HEK293T (cell line): ENCODE measurements at regions not wholly inside any gene's neighbourhood (a gene's known extent, or its start where the extent isn't known, plus 50 kb on each side); places are given as distances from the start of the nearest gene placed in this dataset.

Source experiments
- CTCF ChIA-PET: fragments of 350-600 bp; formaldehyde crosslinking; extraction: SDS; loops from one replicate; lab custom pipeline; 2021; ENCODE audit warnings: antibody characterized with exemption, inconsistent platforms; lab: Yijun Ruan, JAX
- POLR2A ChIA-PET: fragments of 350-600 bp; formaldehyde crosslinking; extraction: SDS; loops from one replicate; lab custom pipeline; 2020; ENCODE audit warnings: antibody characterized with exemption, inconsistent platforms; lab: Yijun Ruan, JAX
- DNase-seq: peaks from one replicate; pipeline ENCODE4 v3.0.0; 2012; ENCODE audit warnings: mixed read lengths; ENCODE audit errors: extremely low spot score
- ARNT ChIP-seq: fragments of 450-650 bp; IDR thresholded peaks from 2 replicates; pipeline ENCODE4 v1.6.1; 2017; ENCODE audit warnings: mild to moderate bottlenecking
- BHLHE40 ChIP-seq: fragments of 450-650 bp; IDR thresholded peaks from 2 replicates; pipeline ENCODE4 v1.6.1; 2016; ENCODE audit warnings: mild to moderate bottlenecking, moderate library complexity, borderline replicate concordance
- CTBP1 ChIP-seq: fragments of 450-650 bp; IDR thresholded peaks from 2 replicates; pipeline ENCODE4 v1.6.1; 2016; ENCODE audit warnings: borderline replicate concordance
- ELF4 ChIP-seq: fragments of 450-650 bp; IDR thresholded peaks from 2 replicates; pipeline ENCODE4 v1.6.1; 2017; ENCODE audit warnings: antibody characterized with exemption
- FOXA1 ChIP-seq: fragments of 450-650 bp; IDR thresholded peaks from 2 replicates; pipeline ENCODE4 v1.6.1; 2016; ENCODE audit warnings: mild to moderate bottlenecking
- FOXK2 ChIP-seq: fragments of 450-650 bp; IDR thresholded peaks from 2 replicates; pipeline ENCODE4 v1.6.1; 2016; ENCODE audit warnings: mild to moderate bottlenecking
- FOXM1 ChIP-seq: fragments of 450-650 bp; IDR thresholded peaks from 2 replicates; pipeline ENCODE4 v1.6.1; 2017; ENCODE audit warnings: mild to moderate bottlenecking, borderline replicate concordance
- HDGF ChIP-seq: fragments of 450-650 bp; IDR thresholded peaks from 2 replicates; pipeline ENCODE4 v1.6.1; 2017; ENCODE audit warnings: antibody characterized with exemption, borderline replicate concordance
- L3MBTL2 ChIP-seq: fragments of 450-650 bp; conservative IDR thresholded peaks from 2 replicates; pipeline ENCODE4 v1.6.1; 2016; ENCODE audit warnings: mild to moderate bottlenecking
- LEF1 ChIP-seq: fragments of 450-650 bp; IDR thresholded peaks from 2 replicates; pipeline ENCODE4 v1.6.1; 2017; ENCODE audit warnings: mild to moderate bottlenecking, borderline replicate concordance
- NFRKB ChIP-seq: fragments of 450-650 bp; IDR thresholded peaks from 2 replicates; pipeline ENCODE4 v1.6.1; 2016; ENCODE audit warnings: mild to moderate bottlenecking, moderate library complexity
- SP1 ChIP-seq: fragments of 450-650 bp; IDR thresholded peaks from 2 replicates; pipeline ENCODE4 v1.6.1; 2017
- SUZ12 ChIP-seq: fragments of 450-650 bp; IDR thresholded peaks from 2 replicates; pipeline ENCODE4 v1.6.1; 2016; ENCODE audit warnings: mild to moderate bottlenecking
- TARDBP ChIP-seq: fragments of 450-650 bp; IDR thresholded peaks from 2 replicates; pipeline ENCODE4 v1.6.1; 2016
- ZNF384 ChIP-seq: fragments of 450-650 bp; IDR thresholded peaks from 2 replicates; pipeline ENCODE4 v1.6.1; 2016
- TF ChIP-seq, protein P1 (sequence below): fragments of 450-650 bp; IDR thresholded peaks from 2 replicates; pipeline ENCODE4 v1.6.1; 2016

DNA sequence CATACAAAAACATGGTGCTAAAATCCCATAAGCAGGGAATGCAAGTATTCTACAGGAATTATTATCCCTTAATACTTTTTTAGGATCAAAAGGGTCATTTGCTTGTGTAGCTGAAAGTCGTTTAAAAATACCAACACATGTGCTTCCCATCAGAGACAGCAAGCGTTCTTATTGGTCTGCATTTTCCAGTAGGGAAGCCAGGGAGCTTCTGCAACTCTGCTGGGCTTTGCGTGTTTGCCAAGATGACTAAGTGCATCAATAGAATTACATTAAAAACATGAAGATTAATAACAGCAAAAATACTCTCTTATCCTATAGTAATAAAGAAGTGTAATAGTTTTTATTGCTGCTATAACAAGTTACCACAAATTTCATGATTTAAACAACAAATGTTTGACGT is 111.2 kb downstream of the QDPR start:
- CTCF ChIA-PET, result no interaction called here
- POLR2A ChIA-PET, result no interaction called here
- TF ChIP-seq ARNT (no peak), FOXA1 (no peak), TARDBP (no peak), FOXK2 (no peak), ELF4 (no peak), SUZ12 (no peak), L3MBTL2 (no peak)
- no peak for DNase-seq

DNA sequence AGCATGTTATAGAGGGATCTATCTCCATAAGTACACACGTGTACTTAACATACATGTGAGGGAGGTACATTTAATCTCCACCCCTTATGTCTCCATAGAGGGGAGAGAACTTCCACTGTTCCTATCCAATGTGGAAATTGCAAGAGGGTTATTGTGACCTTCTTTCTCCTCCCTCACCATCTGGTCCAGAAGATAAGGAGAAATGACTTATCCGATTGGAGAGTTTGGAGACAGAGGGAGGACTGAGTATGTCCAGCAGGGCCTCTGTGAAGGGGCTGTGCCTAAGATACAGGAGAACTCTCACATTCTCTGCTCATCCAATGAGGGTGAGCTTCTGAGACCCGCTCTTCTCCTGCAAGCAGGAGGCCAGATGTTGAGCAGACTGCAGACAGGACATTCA is 113.1 kb downstream of the QDPR start:
- no peak for DNase-seq
- POLR2A ChIA-PET, result no interaction called here
- TF ChIP-seq FOXK2 (no peak), SUZ12 (no peak), LEF1 (no peak), ZNF384 (no peak), ELF4 (no peak), TARDBP (no peak), BHLHE40 (no peak), NFRKB (no peak), FOXM1 (no peak), ARNT (no peak), SP1 (no peak), HDGF (no peak), CTBP1 (no peak), L3MBTL2 (no peak)
- CTCF ChIA-PET, result no interaction called here

DNA sequence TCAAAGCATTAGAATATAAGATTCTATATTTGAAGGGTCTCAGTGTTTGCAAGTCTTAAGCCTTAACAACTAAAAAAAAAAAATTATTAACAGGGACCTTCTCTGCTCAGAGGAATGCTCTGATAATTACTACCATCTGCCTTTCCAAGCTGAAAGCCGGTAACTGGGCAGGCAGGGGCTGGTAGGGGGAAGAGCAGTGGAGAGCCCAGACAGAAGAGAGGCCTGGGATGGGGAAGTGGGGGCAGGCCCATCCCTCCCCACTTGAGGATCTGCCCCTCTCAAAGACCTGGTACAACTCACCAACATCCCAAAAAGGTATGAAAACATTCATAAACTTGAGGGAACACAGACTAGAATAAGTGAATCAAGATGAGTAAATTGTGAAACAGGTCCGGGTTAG is 113.9 kb downstream of the QDPR start:
- DNase-seq, result no peak
- ChIA-PET POLR2A (no interaction called here), CTCF (no interaction called here)
- TF ChIP-seq CTBP1 (no peak), SUZ12 (no peak), NFRKB (no peak), ZNF384 (no peak), FOXK2 (no peak), FOXA1 (no peak), FOXM1 (no peak), TARDBP (no peak), ARNT (no peak), BHLHE40 (no peak), LEF1 (no peak), HDGF (no peak), L3MBTL2 (no peak), ELF4 (no peak), SP1 (no peak)
- TF ChIP-seq, protein P1, sequence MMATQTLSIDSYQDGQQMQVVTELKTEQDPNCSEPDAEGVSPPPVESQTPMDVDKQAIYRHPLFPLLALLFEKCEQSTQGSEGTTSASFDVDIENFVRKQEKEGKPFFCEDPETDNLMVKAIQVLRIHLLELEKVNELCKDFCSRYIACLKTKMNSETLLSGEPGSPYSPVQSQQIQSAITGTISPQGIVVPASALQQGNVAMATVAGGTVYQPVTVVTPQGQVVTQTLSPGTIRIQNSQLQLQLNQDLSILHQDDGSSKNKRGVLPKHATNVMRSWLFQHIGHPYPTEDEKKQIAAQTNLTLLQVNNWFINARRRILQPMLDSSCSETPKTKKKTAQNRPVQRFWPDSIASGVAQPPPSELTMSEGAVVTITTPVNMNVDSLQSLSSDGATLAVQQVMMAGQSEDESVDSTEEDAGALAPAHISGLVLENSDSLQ, result no peak

DNA sequence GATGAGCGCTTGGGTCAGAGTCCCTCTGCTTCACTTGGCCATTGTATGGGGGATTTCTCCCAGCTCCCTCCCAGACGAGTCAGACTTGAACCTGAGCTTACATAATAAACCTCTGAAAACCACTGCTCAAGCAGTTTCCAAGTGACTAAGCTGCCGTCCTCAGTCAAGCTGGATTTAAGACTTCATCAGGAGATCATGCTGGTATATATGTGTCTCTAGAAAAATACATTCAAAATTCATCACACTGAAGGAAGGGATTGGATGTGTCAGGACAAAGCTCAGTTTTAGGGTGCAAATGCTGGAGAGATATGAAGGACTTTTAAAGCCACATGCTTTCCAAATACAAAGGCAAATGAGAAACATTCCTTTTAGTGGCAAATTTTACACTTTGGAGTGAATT is 114.3 kb downstream of the QDPR start:
- TF ChIP-seq TARDBP, result no peak
- TF ChIP-seq, protein P1, result no peak
- TF ChIP-seq L3MBTL2, result no peak
- no peak for TF ChIP-seq HDGF
- no peak for TF ChIP-seq SP1
- no peak for TF ChIP-seq ARNT
- no peak for TF ChIP-seq LEF1
- CTCF ChIA-PET, result no interaction called here
- DNase-seq, result no peak
- POLR2A ChIA-PET, result no interaction called here

DNA sequence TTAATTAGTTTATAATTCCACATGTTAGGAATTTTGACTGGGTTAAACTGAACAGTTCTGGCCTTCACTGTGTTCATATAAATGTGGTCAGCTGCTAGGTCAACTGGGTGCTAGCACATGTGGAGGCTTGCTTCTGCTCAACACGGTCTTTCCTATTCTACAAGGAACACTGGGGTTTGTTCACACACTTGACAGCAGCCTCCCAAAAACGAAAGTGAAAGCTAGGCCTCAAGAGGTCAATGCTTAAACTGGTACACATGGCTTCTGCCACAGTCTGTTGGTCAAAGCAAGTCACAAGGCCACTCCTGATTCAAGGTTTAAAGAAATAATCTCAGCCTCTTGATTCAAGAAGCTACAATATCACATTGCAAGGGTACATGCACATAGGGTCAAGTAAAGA is 126.5 kb downstream of the QDPR start:
- POLR2A ChIA-PET, result no interaction called here
- DNase-seq, result no peak
- CTCF ChIA-PET, result no interaction called here
- TF ChIP-seq ELF4 (no peak), L3MBTL2 (no peak), NFRKB (no peak), ARNT (no peak), FOXM1 (no peak), TARDBP (no peak), HDGF (no peak), SUZ12 (no peak), CTBP1 (no peak), SP1 (no peak), ZNF384 (no peak), LEF1 (no peak), FOXA1 (no peak)

DNA sequence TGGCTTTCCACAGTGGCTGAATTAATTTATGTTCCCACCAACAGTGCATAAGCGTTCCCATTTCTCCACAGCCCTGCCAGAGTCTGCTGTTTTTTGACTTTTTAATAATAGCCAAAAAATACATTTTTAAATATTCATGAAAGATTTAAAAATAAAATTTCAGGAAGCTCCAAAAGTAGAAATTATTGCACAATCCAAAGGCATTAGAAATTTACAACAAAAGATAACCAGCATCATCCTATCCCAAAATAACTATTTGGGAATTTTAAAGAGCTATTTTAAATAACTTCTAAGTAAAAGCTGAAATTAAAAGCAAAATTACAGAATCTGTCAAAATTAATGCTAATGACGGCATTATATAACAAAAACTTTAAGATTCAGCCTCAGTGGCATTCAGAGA is 131.5 kb downstream of the QDPR start:
- POLR2A ChIA-PET, result no interaction called here
- CTCF ChIA-PET, result no interaction called here
- TF ChIP-seq LEF1 (no peak), SUZ12 (no peak), SP1 (no peak), TARDBP (no peak), FOXK2 (no peak), FOXM1 (no peak), L3MBTL2 (no peak), ELF4 (no peak), ZNF384 (no peak)
- TF ChIP-seq, protein P1, result no peak
- no peak for DNase-seq

DNA sequence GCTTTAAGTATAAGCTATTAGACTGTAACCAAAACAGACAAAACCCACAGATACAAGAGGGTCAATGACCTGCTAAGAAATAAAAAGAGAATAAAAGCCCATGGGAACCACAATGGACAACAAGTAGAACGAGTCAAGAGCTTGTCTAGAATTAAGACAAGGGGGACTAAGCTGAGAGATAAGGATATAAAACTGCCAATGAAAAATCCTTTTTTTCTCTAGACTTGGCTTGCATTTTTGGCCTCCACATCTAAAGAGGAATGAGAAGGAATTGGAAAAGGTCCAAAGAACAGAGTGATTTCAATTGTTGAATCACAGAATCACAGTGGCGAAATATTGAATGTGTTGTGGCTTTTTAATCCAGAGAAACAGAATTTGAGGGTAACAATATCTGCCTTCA is 135.7 kb downstream of the QDPR start:
- ChIA-PET POLR2A (no interaction called here), CTCF (no interaction called here)
- TF ChIP-seq FOXM1 (no peak), SP1 (no peak), LEF1 (no peak), ELF4 (no peak), FOXK2 (no peak), SUZ12 (no peak), ARNT (no peak), HDGF (no peak), NFRKB (no peak), TARDBP (no peak), BHLHE40 (no peak), L3MBTL2 (no peak), CTBP1 (no peak), ZNF384 (no peak), FOXA1 (no peak)
- TF ChIP-seq, protein P1, result no peak
- DNase-seq, result no peak
